OCI-LY7 (cell line): ENCODE measurements at regions not wholly inside any gene's neighbourhood (a gene's known extent, or its start where the extent isn't known, plus 50 kb on each side); places are given as distances from the start of the nearest gene placed in this dataset.

ENCODE experiments used
- EZH2phosphoT487 ChIP-seq: fragments of 200-600 bp; sonication (generic); IDR thresholded peaks from 2 replicates; pipeline ENCODE4 v1.6.1; 2018; ENCODE audit warnings: low read depth, borderline replicate concordance, mild to moderate bottlenecking, mixed run types, antibody characterized with exemption, low read length, moderate library complexity, mixed read lengths
- TF ChIP-seq, protein P1 (sequence below): fragments of 200-600 bp; sonication (generic); conservative IDR thresholded peaks from 2 replicates; pipeline ENCODE4 v1.5.1; 2014; ENCODE audit warnings: mild to moderate bottlenecking, antibody characterized with exemption, low read length, moderate library complexity, mixed read lengths

DNA sequence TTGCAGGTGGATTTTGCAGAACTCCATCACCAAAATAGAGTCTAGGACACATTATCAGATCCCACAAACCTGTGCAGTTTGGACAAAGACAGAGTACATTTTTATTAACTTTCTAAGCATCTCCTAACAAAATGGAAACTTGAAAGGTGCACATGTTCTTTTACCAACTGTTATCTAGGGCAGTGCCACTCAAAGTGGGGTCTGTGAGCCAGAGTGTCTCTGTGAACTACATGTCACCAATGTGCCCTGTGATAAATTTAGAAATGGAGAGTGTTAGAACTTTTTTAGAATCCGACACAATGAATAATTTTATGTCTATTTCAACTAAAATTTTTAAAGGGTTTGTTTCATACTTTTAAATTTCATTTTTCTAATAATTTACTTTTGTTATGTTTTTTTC is 68.4 kb upstream of the TMC3 start:
- TF ChIP-seq, protein P1, sequence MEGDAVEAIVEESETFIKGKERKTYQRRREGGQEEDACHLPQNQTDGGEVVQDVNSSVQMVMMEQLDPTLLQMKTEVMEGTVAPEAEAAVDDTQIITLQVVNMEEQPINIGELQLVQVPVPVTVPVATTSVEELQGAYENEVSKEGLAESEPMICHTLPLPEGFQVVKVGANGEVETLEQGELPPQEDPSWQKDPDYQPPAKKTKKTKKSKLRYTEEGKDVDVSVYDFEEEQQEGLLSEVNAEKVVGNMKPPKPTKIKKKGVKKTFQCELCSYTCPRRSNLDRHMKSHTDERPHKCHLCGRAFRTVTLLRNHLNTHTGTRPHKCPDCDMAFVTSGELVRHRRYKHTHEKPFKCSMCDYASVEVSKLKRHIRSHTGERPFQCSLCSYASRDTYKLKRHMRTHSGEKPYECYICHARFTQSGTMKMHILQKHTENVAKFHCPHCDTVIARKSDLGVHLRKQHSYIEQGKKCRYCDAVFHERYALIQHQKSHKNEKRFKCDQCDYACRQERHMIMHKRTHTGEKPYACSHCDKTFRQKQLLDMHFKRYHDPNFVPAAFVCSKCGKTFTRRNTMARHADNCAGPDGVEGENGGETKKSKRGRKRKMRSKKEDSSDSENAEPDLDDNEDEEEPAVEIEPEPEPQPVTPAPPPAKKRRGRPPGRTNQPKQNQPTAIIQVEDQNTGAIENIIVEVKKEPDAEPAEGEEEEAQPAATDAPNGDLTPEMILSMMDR: no peak
- no peak for TF ChIP-seq EZH2phosphoT487
